ENCODE measurements at regions not wholly inside any gene's neighbourhood (a gene's known extent, or its start where the extent isn't known, plus 50 kb on each side); places are given as distances from the start of the nearest gene placed in this dataset.

DNA sequence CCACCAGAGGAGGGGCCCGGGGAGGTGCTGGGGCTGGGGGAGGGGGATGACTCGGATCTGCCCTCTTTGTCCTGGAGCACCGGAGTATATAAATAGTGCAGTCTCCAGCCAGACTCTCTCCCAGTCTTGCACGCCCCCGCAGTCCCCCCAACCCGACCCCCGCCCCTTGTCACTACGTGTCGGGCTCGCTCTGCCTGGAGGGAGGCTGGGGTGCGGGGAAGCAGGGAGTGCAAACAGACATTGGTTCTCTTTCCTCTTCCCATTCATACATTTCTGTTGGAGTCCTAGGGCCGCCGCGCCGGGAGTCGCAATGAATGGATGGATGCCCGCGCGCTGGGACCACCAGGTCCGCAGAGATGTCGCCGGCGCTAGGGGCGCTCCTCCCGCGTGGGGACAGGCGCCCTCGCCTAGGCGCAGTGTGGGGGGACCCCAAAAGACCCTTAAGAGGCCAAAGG lies 179.3 kb downstream of the TBXT start:
- Mint-ChIP-seq H3K4me1 (ENCODE audit: unreplicated experiment) (peaks cover 22% of the 10 kb centered on the region), H3K9me3 (ENCODE audit: unreplicated experiment) (no peaks in the 10 kb centered on the region), H3K36me3 (ENCODE audit: low read depth, unreplicated experiment) (peaks cover 18% of the 10 kb centered on the region), H3K27ac (ENCODE audit: unreplicated experiment) (no peak overlapping the region), H3K27me3 (ENCODE audit: unreplicated experiment) (peaks cover 38% of the 10 kb centered on the region), H3K4me3 (ENCODE audit: unreplicated experiment) (peak overlapping the region; percentile 85)
- no peak for TF ChIP-seq CTCF (IDR thresholded peaks at IDR 0.05; ENCODE audit: unreplicated experiment)
- DNase-seq (ENCODE audit: low spot score) = no peak

GRCh38 chr6:165987483-165988301 lies 180.0 kb downstream of the TBXT start:
- DNase-seq (ENCODE audit: low spot score) = peak; percentile 51
- Mint-ChIP-seq H3K9me3 (ENCODE audit: unreplicated experiment) (no peaks in the 10 kb centered on the region), H3K36me3 (ENCODE audit: low read depth, unreplicated experiment) (peaks cover 18% of the 10 kb centered on the region), H3K27ac (ENCODE audit: unreplicated experiment) (no peak overlapping the region), H3K4me1 (ENCODE audit: unreplicated experiment) (peaks cover 22% of the 10 kb centered on the region), H3K4me3 (ENCODE audit: unreplicated experiment) (peak overlapping the region; percentile 88), H3K27me3 (ENCODE audit: unreplicated experiment) (peaks cover 38% of the 10 kb centered on the region)
- no peak for TF ChIP-seq CTCF (IDR thresholded peaks at IDR 0.05; ENCODE audit: unreplicated experiment)

DNA sequence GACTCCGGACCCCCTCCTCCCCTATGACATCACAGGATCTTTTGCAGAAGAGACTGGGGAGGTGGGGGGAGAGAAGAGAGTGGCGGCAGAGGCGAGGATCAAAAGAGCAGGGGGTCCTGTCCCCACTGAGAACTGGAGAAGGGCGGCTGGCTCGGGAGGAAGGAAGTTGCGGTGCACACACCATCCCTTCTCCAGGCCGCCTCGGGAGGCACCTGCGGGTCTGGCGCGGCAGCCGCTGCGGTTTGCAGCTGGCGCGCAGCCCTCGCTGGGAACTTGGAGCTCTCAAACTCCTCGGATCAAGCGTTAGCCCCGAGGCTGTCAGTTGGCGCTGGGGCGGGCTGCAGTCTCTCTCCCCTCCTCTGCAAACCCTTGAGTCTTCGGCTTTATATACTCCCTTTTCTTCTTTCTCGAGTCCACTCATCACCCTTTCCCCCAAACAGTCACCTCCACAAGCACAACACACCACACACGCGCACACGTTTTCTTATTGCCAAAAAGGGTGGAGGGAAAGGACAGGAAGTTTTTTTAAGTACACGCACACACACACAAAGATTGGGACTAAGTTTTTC lies 180.7 kb downstream of the TBXT start:
- peaks cover 22% of the 10 kb centered on the region for H3K4me1 Mint-ChIP-seq (ENCODE audit: unreplicated experiment)
- DNase-seq (ENCODE audit: low spot score) = no peak

GRCh38 chr6:165986311-165986913 lies 181.2 kb downstream of the TBXT start:
- Mint-ChIP-seq H3K4me1 (ENCODE audit: unreplicated experiment) (peaks cover 22% of the 10 kb centered on the region), H3K4me3 (ENCODE audit: unreplicated experiment) (peak overlapping the region; percentile 33), H3K27ac (ENCODE audit: unreplicated experiment) (no peak overlapping the region), H3K9me3 (ENCODE audit: unreplicated experiment) (no peaks in the 10 kb centered on the region), H3K36me3 (ENCODE audit: low read depth, unreplicated experiment) (peaks cover 18% of the 10 kb centered on the region), H3K27me3 (ENCODE audit: unreplicated experiment) (peaks cover 38% of the 10 kb centered on the region)
- no peak for DNase-seq (ENCODE audit: low spot score)
- TF ChIP-seq CTCF (IDR thresholded peaks at IDR 0.05; ENCODE audit: unreplicated experiment) = no peak

More for the DNA sequence above, 180.7 kb downstream of the TBXT start:
- Mint-ChIP-seq H3K27ac (ENCODE audit: unreplicated experiment) (no peak overlapping the region), H3K9me3 (ENCODE audit: unreplicated experiment) (no peaks in the 10 kb centered on the region), H3K36me3 (ENCODE audit: low read depth, unreplicated experiment) (peaks cover 18% of the 10 kb centered on the region), H3K4me3 (ENCODE audit: unreplicated experiment) (peak overlapping the region; percentile 88), H3K27me3 (ENCODE audit: unreplicated experiment) (peaks cover 38% of the 10 kb centered on the region)
- TF ChIP-seq CTCF (IDR thresholded peaks at IDR 0.05; ENCODE audit: unreplicated experiment) = no peak

All from endothelial cell (in vitro differentiated cells).